H1 (cell line): ENCODE measurements at regions not wholly inside any gene's neighbourhood (a gene's known extent, or its start where the extent isn't known, plus 50 kb on each side); places are given as distances from the start of the nearest gene placed in this dataset.

ENCODE experiments used
- CHD1 ChIP-seq: IDR thresholded peaks from 2 replicates; pipeline ENCODE4 v1.6.1; 2012; ENCODE audit warnings: low read depth, low read length, improper control_type of control experiment
- EZH2 ChIP-seq: fragments of 200-600 bp; sonication (generic); IDR thresholded peaks from 2 replicates; pipeline ENCODE4 v1.7.1; 2012; ENCODE audit warnings: low read depth, mild to moderate bottlenecking, moderate library complexity, low read length, inconsistent platforms; ENCODE audit not compliant: severe bottlenecking
- MAFK ChIP-seq: IDR thresholded peaks from 2 replicates; pipeline ENCODE4 v1.6.1; 2012; ENCODE audit warnings: low read depth, mild to moderate bottlenecking, improper control_type of control experiment, low read length
- RNF2 ChIP-seq: fragments of 200-900, 300-1000 bp; sonication (generic); IDR thresholded peaks from 2 replicates; pipeline ENCODE4 v1.7.1; 2016; ENCODE audit warnings: borderline replicate concordance, low read depth, mild to moderate bottlenecking, antibody characterized with exemption, low read length; ENCODE audit not compliant: poor library complexity, severe bottlenecking; ENCODE audit errors: missing control alignments
- TCF12 ChIP-seq: IDR thresholded peaks from 2 replicates; pipeline ENCODE4 v1.6.1; 2011; ENCODE audit warnings: low read depth, mild to moderate bottlenecking, low read length
- TF ChIP-seq, protein P1 (sequence below): fragments of 300-600 bp; sonication (generic); IDR thresholded peaks from 2 replicates; pipeline ENCODE4 v1.7.1; 2012; ENCODE audit warnings: low read length, moderate library complexity, mild to moderate bottlenecking, inconsistent platforms; ENCODE audit not compliant: insufficient replicate concordance
- TF ChIP-seq, protein P2 (sequence below), 3 experiments: IDR thresholded peaks; 1 replicate in 2 of 3; 2 replicates in 1 of 3; pipeline versions ENCODE4 v1.5.1 to v1.6.1; 2011; ENCODE audit warnings: low read length in 3 of 3, mild to moderate bottlenecking in 3 of 3, inconsistent platforms in 2 of 3, low read depth in 1 of 3, moderate library complexity in 1 of 3; ENCODE audit not compliant: insufficient read depth in 1 of 3; ENCODE audit errors: control extremely low read depth in 1 of 3

- TF ChIP-seq, protein P1, sequence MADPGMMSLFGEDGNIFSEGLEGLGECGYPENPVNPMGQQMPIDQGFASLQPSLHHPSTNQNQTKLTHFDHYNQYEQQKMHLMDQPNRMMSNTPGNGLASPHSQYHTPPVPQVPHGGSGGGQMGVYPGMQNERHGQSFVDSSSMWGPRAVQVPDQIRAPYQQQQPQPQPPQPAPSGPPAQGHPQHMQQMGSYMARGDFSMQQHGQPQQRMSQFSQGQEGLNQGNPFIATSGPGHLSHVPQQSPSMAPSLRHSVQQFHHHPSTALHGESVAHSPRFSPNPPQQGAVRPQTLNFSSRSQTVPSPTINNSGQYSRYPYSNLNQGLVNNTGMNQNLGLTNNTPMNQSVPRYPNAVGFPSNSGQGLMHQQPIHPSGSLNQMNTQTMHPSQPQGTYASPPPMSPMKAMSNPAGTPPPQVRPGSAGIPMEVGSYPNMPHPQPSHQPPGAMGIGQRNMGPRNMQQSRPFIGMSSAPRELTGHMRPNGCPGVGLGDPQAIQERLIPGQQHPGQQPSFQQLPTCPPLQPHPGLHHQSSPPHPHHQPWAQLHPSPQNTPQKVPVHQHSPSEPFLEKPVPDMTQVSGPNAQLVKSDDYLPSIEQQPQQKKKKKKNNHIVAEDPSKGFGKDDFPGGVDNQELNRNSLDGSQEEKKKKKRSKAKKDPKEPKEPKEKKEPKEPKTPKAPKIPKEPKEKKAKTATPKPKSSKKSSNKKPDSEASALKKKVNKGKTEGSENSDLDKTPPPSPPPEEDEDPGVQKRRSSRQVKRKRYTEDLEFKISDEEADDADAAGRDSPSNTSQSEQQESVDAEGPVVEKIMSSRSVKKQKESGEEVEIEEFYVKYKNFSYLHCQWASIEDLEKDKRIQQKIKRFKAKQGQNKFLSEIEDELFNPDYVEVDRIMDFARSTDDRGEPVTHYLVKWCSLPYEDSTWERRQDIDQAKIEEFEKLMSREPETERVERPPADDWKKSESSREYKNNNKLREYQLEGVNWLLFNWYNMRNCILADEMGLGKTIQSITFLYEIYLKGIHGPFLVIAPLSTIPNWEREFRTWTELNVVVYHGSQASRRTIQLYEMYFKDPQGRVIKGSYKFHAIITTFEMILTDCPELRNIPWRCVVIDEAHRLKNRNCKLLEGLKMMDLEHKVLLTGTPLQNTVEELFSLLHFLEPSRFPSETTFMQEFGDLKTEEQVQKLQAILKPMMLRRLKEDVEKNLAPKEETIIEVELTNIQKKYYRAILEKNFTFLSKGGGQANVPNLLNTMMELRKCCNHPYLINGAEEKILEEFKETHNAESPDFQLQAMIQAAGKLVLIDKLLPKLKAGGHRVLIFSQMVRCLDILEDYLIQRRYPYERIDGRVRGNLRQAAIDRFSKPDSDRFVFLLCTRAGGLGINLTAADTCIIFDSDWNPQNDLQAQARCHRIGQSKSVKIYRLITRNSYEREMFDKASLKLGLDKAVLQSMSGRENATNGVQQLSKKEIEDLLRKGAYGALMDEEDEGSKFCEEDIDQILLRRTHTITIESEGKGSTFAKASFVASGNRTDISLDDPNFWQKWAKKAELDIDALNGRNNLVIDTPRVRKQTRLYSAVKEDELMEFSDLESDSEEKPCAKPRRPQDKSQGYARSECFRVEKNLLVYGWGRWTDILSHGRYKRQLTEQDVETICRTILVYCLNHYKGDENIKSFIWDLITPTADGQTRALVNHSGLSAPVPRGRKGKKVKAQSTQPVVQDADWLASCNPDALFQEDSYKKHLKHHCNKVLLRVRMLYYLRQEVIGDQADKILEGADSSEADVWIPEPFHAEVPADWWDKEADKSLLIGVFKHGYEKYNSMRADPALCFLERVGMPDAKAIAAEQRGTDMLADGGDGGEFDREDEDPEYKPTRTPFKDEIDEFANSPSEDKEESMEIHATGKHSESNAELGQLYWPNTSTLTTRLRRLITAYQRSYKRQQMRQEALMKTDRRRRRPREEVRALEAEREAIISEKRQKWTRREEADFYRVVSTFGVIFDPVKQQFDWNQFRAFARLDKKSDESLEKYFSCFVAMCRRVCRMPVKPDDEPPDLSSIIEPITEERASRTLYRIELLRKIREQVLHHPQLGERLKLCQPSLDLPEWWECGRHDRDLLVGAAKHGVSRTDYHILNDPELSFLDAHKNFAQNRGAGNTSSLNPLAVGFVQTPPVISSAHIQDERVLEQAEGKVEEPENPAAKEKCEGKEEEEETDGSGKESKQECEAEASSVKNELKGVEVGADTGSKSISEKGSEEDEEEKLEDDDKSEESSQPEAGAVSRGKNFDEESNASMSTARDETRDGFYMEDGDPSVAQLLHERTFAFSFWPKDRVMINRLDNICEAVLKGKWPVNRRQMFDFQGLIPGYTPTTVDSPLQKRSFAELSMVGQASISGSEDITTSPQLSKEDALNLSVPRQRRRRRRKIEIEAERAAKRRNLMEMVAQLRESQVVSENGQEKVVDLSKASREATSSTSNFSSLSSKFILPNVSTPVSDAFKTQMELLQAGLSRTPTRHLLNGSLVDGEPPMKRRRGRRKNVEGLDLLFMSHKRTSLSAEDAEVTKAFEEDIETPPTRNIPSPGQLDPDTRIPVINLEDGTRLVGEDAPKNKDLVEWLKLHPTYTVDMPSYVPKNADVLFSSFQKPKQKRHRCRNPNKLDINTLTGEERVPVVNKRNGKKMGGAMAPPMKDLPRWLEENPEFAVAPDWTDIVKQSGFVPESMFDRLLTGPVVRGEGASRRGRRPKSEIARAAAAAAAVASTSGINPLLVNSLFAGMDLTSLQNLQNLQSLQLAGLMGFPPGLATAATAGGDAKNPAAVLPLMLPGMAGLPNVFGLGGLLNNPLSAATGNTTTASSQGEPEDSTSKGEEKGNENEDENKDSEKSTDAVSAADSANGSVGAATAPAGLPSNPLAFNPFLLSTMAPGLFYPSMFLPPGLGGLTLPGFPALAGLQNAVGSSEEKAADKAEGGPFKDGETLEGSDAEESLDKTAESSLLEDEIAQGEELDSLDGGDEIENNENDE: no peak
- no peak for TF ChIP-seq RNF2
- TF ChIP-seq, protein P2, sequence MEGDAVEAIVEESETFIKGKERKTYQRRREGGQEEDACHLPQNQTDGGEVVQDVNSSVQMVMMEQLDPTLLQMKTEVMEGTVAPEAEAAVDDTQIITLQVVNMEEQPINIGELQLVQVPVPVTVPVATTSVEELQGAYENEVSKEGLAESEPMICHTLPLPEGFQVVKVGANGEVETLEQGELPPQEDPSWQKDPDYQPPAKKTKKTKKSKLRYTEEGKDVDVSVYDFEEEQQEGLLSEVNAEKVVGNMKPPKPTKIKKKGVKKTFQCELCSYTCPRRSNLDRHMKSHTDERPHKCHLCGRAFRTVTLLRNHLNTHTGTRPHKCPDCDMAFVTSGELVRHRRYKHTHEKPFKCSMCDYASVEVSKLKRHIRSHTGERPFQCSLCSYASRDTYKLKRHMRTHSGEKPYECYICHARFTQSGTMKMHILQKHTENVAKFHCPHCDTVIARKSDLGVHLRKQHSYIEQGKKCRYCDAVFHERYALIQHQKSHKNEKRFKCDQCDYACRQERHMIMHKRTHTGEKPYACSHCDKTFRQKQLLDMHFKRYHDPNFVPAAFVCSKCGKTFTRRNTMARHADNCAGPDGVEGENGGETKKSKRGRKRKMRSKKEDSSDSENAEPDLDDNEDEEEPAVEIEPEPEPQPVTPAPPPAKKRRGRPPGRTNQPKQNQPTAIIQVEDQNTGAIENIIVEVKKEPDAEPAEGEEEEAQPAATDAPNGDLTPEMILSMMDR (IDR thresholded peaks at IDR 0.05; ENCODE audit: control extremely low read depth in 1 of 3, insufficient read depth in 1 of 3, low read depth in 1 of 3, low read length in 3 of 3): no peak
- no peak for TF ChIP-seq CHD1
- TF ChIP-seq MAFK: no peak
- TF ChIP-seq EZH2: no peak
- TF ChIP-seq TCF12: no peak
These were observed 56.0 kb downstream of the NCOR2 start (continued) for GRCh38 chr12:124511259-124511985.
